ENCODE measurements at regions not wholly inside any gene's neighbourhood (a gene's known extent, or its start where the extent isn't known, plus 50 kb on each side); places are given as distances from the start of the nearest gene placed in this dataset.

DNA sequence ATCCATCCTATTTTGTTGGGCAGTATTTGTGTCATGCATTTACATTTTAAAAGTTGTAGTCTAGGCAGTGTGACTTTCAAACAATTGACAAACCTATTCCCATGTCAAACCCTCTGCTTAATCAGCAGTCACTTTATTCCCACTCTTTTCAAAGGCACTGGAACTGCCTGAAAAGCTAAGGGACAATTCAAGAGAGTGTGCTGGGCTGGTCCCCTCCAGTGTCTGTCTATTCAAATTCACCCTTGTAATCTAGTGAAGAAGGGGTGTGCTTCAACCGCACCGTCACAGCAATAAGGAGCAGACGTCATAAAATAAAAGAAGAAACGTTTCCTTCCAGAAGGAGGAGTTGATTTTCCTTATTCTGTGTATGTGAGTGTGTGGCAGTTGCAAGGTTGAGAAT lies 197.0 kb upstream of the MAD2L1 start:
- no peaks in the 10 kb centered on the region for H3K4me1 ChIP-seq (ENCODE audit: control insufficient read depth, insufficient read depth, low read length)
- no peak overlapping the region for H3K23ac ChIP-seq (ENCODE audit: low read depth, low read length)
- CTCF ChIA-PET = no interaction called here
- H3K14ac ChIP-seq (replicated peaks; ENCODE audit: low read depth, low read length) = no peak overlapping the region
- ATAC-seq (ENCODE audit: low read depth) (no peak), DNase-seq (no peak)
- no peak overlapping the region for H2AFZ ChIP-seq (replicated peaks; ENCODE audit: low read length, poor library complexity)
- no peak overlapping the region for H2BK120ac ChIP-seq (ENCODE audit: low read depth, low read length)
- H3K27me3 ChIP-seq (ENCODE audit: control insufficient read depth, insufficient read depth, low read length) = no peaks in the 10 kb centered on the region
- no peak overlapping the region for H3K56ac ChIP-seq (ENCODE audit: extremely low read depth, insufficient read depth, low read length)
- no peak overlapping the region for H2BK20ac ChIP-seq (ENCODE audit: low read depth, low read length)
- dilution Hi-C loops (cut with HindIII; ENCODE audit: low sequenced_read_pairs, unreplicated experiment) (no loop called here), in situ Hi-C loops (cut with MboI; ENCODE audit: low sequenced_read_pairs) (no loop called here), intact Hi-C loops (cut with micrococcal nuclease) (no loop called here)
- TF ChIP-seq CHD1 (IDR thresholded peaks at IDR 0.05; ENCODE audit: low read depth, low read length) = no peak
- no peak overlapping the region for H3K9ac ChIP-seq (ENCODE audit: low read depth, low read length)
- no CpG with 5 or more reads among the region's 4 CpGs for WGBS, 2 experiments (ENCODE audit: extremely low coverage in 2 of 2, insufficient read length in 1 of 2)
- no peaks in the 10 kb centered on the region for H3K9me1 ChIP-seq (ENCODE audit: insufficient read depth, low read length)
- H4K91ac ChIP-seq (ENCODE audit: insufficient read depth, low read depth, low read length) = no peak overlapping the region
- H2BK15ac ChIP-seq (ENCODE audit: low read depth, low read length) = no peak overlapping the region
- H3K36me3 ChIP-seq (ENCODE audit: control insufficient read depth, insufficient read depth, low read length) = no peaks in the 10 kb centered on the region
- H2AK5ac ChIP-seq (ENCODE audit: low read depth, low read length) = no peak overlapping the region
- no peak overlapping the region for H4K5ac ChIP-seq (ENCODE audit: low read depth, low read length)
- H2BK5ac ChIP-seq (ENCODE audit: low read depth, low read length, poor library complexity, severe bottlenecking) = no peak overlapping the region
- no peak overlapping the region for H4K8ac ChIP-seq (ENCODE audit: low read depth in 2 of 2, low read length in 2 of 2)
- no peak overlapping the region for H3K4me3 ChIP-seq (ENCODE audit: insufficient read depth, low read depth, low read length)
- no TSS peak for BruUV-seq (replicated peaks)
- no peaks in the 10 kb centered on the region for H3K79me1 ChIP-seq (ENCODE audit: low read depth in 1 of 2, low read length in 2 of 2)
- H3K9me3 ChIP-seq (ENCODE audit: control insufficient read depth, insufficient read depth, low read length) = no peaks in the 10 kb centered on the region
- no peak overlapping the region for H3K18ac ChIP-seq (ENCODE audit: low read depth, low read length)
- POLR2A ChIA-PET (ENCODE audit: unreplicated experiment) = no interaction called here
- H3K4ac ChIP-seq (ENCODE audit: low read depth, low read length) = no peak overlapping the region
- no peak overlapping the region for H3K27ac ChIP-seq (ENCODE audit: insufficient read depth, low read length)
- no peak overlapping the region for H3K4me2 ChIP-seq (ENCODE audit: low read depth, low read length)
- no peak overlapping the region for H2AK9ac ChIP-seq (replicated peaks; ENCODE audit: low read depth, low read length, poor library complexity)
- no peaks in the 10 kb centered on the region for H4K20me1 ChIP-seq (ENCODE audit: insufficient read depth, low read length)

Data from IMR-90 (cell line).